ENCODE measurements at regions not wholly inside any gene's neighbourhood (a gene's known extent, or its start where the extent isn't known, plus 50 kb on each side); places are given as distances from the start of the nearest gene placed in this dataset.

DNA sequence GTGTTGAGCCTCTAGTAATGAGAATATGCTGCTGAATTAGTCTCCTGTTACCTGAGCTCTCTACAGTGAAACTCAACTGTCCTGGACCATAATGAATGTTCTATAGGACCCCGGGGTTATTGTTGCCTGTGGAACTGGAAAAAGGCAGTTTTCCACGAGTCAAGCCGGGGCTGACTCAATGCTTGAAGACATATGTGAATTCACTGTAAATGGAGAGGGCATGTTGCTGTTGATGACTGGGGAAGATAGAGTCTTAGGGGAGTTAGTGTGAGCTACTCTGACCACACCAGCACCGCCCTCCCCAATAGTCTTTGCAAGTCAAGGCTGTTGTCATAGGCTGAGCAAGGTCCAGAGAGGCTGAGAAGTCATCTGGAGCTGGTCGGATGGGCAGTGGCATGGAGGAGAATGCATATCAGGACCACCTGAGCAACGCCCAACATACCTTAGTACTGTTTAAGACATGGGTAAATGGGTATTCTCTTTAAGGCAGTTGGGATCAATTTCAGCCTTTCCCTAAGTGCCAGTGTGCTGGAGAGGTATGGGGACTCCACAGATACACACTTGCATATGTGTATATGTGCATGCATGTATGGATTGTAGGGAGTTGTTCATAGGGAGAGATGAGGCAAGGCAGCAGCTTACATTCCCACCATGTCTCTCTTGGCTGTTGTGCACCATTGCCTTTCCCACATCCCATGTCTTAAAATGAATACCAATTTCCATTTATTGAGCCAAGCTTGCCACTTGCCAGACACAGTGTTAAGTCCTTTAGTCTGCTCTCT is 230.1 kb upstream of the NAV2 start:
- WGBS (ENCODE audit: insufficient coverage) = 90% methylated on average over 2 of the region's 6 CpGs
- intact Hi-C loops (cut with micrococcal nuclease) = no loop called here
- H3K4me2 ChIP-seq (replicated peaks; ENCODE audit: extremely low read depth, low read length, poor library complexity, severe bottlenecking) = no peak overlapping the region
- Mint-ChIP-seq H3K9me3 (peaks cover 0 to 2% (median 0%) of the 10 kb centered on the region in 7 donors), H3K4me3 (no peak overlapping the region), H3K27me3 (ENCODE audit: low read depth in 3 of 3) (peaks cover 0 to 3% (median 2%) of the 10 kb centered on the region in 3 donors), H3K27ac (no peak overlapping the region), H3K36me3 (no peaks in the 10 kb centered on the region), H3K4me1 (no peaks in the 10 kb centered on the region)
- no peak overlapping the region for H3K9ac ChIP-seq (ENCODE audit: insufficient read depth, low read length, poor library complexity, severe bottlenecking)
- no peak for TF ChIP-seq CTCF (IDR thresholded peaks at IDR 0.05)
- no peak overlapping the region for H2AFZ ChIP-seq (ENCODE audit: insufficient read depth, low read depth, low read length, poor library complexity, severe bottlenecking)
- H3K36me3 ChIP-seq (replicated peaks in 1 of 2; ENCODE audit: control insufficient read depth in 1 of 2, insufficient read depth in 2 of 2, low read length in 2 of 2) = no peaks in the 10 kb centered on the region
- no peak overlapping the region for H3K27ac ChIP-seq (ENCODE audit: low read depth in 1 of 2, low read length in 2 of 2)
- H3K4me1 ChIP-seq (ENCODE audit: control insufficient read depth in 1 of 2, insufficient read depth in 2 of 2, low read length in 2 of 2) = no peaks in the 10 kb centered on the region
- no peaks in the 10 kb centered on the region for H4K20me1 ChIP-seq (ENCODE audit: insufficient read depth, low read length)
- no peak for DNase-seq
- no peaks in the 10 kb centered on the region for H3K9me3 ChIP-seq (replicated peaks in 1 of 2; ENCODE audit: control insufficient read depth in 1 of 2, insufficient read depth in 1 of 2, low read length in 2 of 2)
- H3K79me2 ChIP-seq (ENCODE audit: insufficient read depth, low read length) = no peaks in the 10 kb centered on the region
- H3K27me3 ChIP-seq (ENCODE audit: control insufficient read depth in 2 of 2, insufficient read depth in 2 of 2, low read length in 2 of 2) = no peaks in the 10 kb centered on the region
- H3K4me3 ChIP-seq (replicated peaks in 1 of 3; ENCODE audit: low read depth in 2 of 3, low read length in 3 of 3) = no peak overlapping the region

DNA sequence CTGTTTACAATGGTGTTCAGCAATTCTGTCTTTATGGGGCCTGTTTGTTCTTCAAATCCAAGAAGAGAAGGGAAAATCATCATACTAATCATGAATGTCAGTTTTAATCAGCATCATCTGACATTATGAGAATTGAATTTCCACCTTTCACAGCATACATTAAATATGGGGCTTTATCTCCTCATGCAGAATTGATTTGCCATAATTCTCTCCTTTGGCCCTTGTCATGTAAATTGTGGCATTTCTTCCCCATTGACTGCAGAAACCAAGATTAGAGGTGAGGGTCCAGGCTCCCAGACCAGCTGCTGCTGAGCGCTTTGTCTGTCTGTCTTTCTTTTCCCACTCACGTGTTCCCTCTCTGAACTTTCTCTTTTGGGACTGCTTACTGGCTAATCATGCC is 232.1 kb upstream of the NAV2 start:
- Histone ChIP-seq H3K27ac (ENCODE audit: low read depth in 1 of 2, low read length in 2 of 2) (no peak overlapping the region), H3K4me3 (replicated peaks in 1 of 3; ENCODE audit: low read depth in 2 of 3, low read length in 3 of 3) (no peak overlapping the region), H3K27me3 (ENCODE audit: control insufficient read depth in 2 of 2, insufficient read depth in 2 of 2, low read length in 2 of 2) (no peaks in the 10 kb centered on the region), H2AFZ (ENCODE audit: insufficient read depth, low read depth, low read length, poor library complexity, severe bottlenecking) (no peak overlapping the region), H4K20me1 (ENCODE audit: insufficient read depth, low read length) (no peaks in the 10 kb centered on the region), H3K9me3 (replicated peaks in 1 of 2; ENCODE audit: control insufficient read depth in 1 of 2, insufficient read depth in 1 of 2, low read length in 2 of 2) (no peaks in the 10 kb centered on the region), H3K4me1 (ENCODE audit: control insufficient read depth in 1 of 2, insufficient read depth in 2 of 2, low read length in 2 of 2) (no peaks in the 10 kb centered on the region), H3K9ac (ENCODE audit: insufficient read depth, low read length, poor library complexity, severe bottlenecking) (no peak overlapping the region), H3K36me3 (replicated peaks in 1 of 2; ENCODE audit: control insufficient read depth in 1 of 2, insufficient read depth in 2 of 2, low read length in 2 of 2) (no peaks in the 10 kb centered on the region), H3K4me2 (replicated peaks; ENCODE audit: extremely low read depth, low read length, poor library complexity, severe bottlenecking) (no peak overlapping the region), H3K79me2 (ENCODE audit: insufficient read depth, low read length) (no peaks in the 10 kb centered on the region)
- no peak overlapping the region for H3K4me3 Mint-ChIP-seq
- no peak for TF ChIP-seq CTCF (IDR thresholded peaks at IDR 0.05)
- no peak overlapping the region for H3K27ac Mint-ChIP-seq
- no peaks in the 10 kb centered on the region for H3K4me1 Mint-ChIP-seq
- H3K36me3 Mint-ChIP-seq = no peaks in the 10 kb centered on the region
- H3K9me3 Mint-ChIP-seq = peaks cover 0 to 2% (median 0%) of the 10 kb centered on the region in 7 donors
- H3K27me3 Mint-ChIP-seq (ENCODE audit: low read depth in 3 of 3) = peaks cover 0 to 4% (median 3%) of the 10 kb centered on the region in 3 donors
- intact Hi-C loops (cut with micrococcal nuclease) = no loop called here
- no peak for DNase-seq
- no CpG with 5 or more reads among the region's 2 CpGs for WGBS (ENCODE audit: insufficient coverage)
